HCT116 (cell line): ENCODE measurements at regions not wholly inside any gene's neighbourhood (a gene's known extent, or its start where the extent isn't known, plus 50 kb on each side); places are given as distances from the start of the nearest gene placed in this dataset.

Experiments
- ATAC-seq: fragments of 200-7000 bp; cut with Tn5 transposase; 2 replicates; pipeline ENCODE4 v1.9.1; 2020; ENCODE audit warnings: mild to moderate bottlenecking, moderate library complexity
- BruUV-seq: library from RNA; stranded (reverse); fragments of 400-500 nt; replicated peaks from 2 replicates; lab custom pipeline; 2021; lab: Mats Ljungman, UMichigan
- CTCF ChIA-PET: fragments of 300-600 bp; sonication (Branson Sonifier 250); formaldehyde crosslinking; loops from one replicate; lab custom pipeline; 2021; ENCODE audit warnings: antibody characterized with exemption; lab: Charles Lee
- POLR2A ChIA-PET: fragments of 300-600, 350-600 bp; sonication (Branson Sonifier 250); formaldehyde crosslinking; loops from one replicate; lab custom pipeline; 2021; ENCODE audit warnings: antibody characterized with exemption; lab: Charles Lee
- RAD21 ChIA-PET, 2 experiments: fragments of 300-600 bp; sonication (Branson Sonifier 250); formaldehyde crosslinking; loops; one replicate each; lab custom pipeline; 2023; ENCODE audit warnings: low total read pairs in 2 of 2; ENCODE audit not compliant: uncharacterized antibody in 2 of 2, unreplicated experiment in 2 of 2, low non-redundant PET in 1 of 2; lab: Charles Lee
- DNase-seq: peaks from one replicate; pipeline ENCODE4 v3.0.0-alpha.2; 2010; ENCODE audit warnings: low read depth, low spot score
- H2AFZ ChIP-seq: fragments of 200-600 bp; shearing (Covaris generic), sonication (generic); 2 replicates; pipeline ENCODE4 v1.6.1; 2017; ENCODE audit warnings: low read depth, mixed run types, mixed read lengths, antibody characterized with exemption, low read length; ENCODE audit not compliant: poor library complexity, severe bottlenecking
- H3K27ac ChIP-seq: 2 replicates; pipeline ENCODE4 v1.5.1; 2012; ENCODE audit warnings: low read depth, low read length
- H3K27me3 ChIP-seq: fragments of 200-600 bp; sonication (generic); 2 replicates; pipeline ENCODE4 v1.6.1; 2016; ENCODE audit warnings: mixed run types, low read length, mixed read lengths; ENCODE audit not compliant: insufficient read depth
- H3K36me3 ChIP-seq, 2 experiments: fragments of 200-500 bp in 1 of 2; fragments of 200-600 bp in 1 of 2; sonication (Bioruptor generic) in 1 of 2; sonication (generic) in 1 of 2; 2 replicates each; pipeline versions ENCODE4 v1.5.1 to v1.6.1; 2014 to 2016; ENCODE audit warnings: low read length in 2 of 2, inconsistent platforms in 1 of 2, mixed read lengths in 1 of 2, mixed run types in 1 of 2; ENCODE audit not compliant: insufficient read depth in 2 of 2, control insufficient read depth in 1 of 2
- H3K4me1 ChIP-seq, 2 experiments: fragments of 200-600 bp in 1 of 2; sonication (generic) in 1 of 2; 2 replicates each; pipeline versions ENCODE4 v1.5.1 to v1.6.1; 2012 to 2017; ENCODE audit warnings: low read length in 2 of 2, inconsistent platforms in 1 of 2, mild to moderate bottlenecking in 1 of 2, mixed read lengths in 1 of 2, mixed run types in 1 of 2, moderate library complexity in 1 of 2; ENCODE audit not compliant: insufficient read depth in 2 of 2, control insufficient read depth in 1 of 2
- H3K4me2 ChIP-seq: fragments of 200-600 bp; sonication (generic); 2 replicates; pipeline ENCODE4 v1.6.1; 2017; ENCODE audit warnings: mixed run types, low read length, mixed read lengths
- H3K4me3 ChIP-seq, 2 experiments: fragments of 200-600 bp in 1 of 2; sonication (generic) in 1 of 2; replicated peaks in 1 of 2; 2 replicates each; pipeline ENCODE4 v1.5.1; 2011 to 2016; ENCODE audit warnings: low read length in 2 of 2, control low read depth in 1 of 2, low read depth in 1 of 2, mild to moderate bottlenecking in 1 of 2, mixed read lengths in 1 of 2, mixed run types in 1 of 2
- H3K79me2 ChIP-seq: fragments of 200-600 bp; sonication (generic); 2 replicates; pipeline ENCODE4 v1.6.1; 2017; ENCODE audit warnings: mild to moderate bottlenecking, mixed run types, low read length, moderate library complexity, mixed read lengths; ENCODE audit not compliant: insufficient read depth
- H3K9ac ChIP-seq: fragments of 200-600 bp; sonication (generic); 2 replicates; pipeline ENCODE4 v1.6.1; 2016; ENCODE audit warnings: low read length, mixed read lengths
- H3K9me2 ChIP-seq: fragments of 200-600 bp; sonication (generic), shearing (Covaris generic); 2 replicates; pipeline ENCODE4 v1.6.1; 2017; ENCODE audit warnings: mixed run types, mild to moderate bottlenecking, moderate library complexity; ENCODE audit not compliant: insufficient read depth
- H3K9me3 ChIP-seq, 2 experiments: fragments of 200-500 bp in 1 of 2; fragments of 200-600 bp in 1 of 2; sonication (Bioruptor generic) in 1 of 2; sonication (generic) in 1 of 2; 2 replicates each; pipeline ENCODE4 v1.6.1; 2014 to 2017; ENCODE audit warnings: low read length in 2 of 2, mixed read lengths in 2 of 2, inconsistent platforms in 1 of 2, low read depth in 1 of 2, mild to moderate bottlenecking in 1 of 2, mixed run types in 1 of 2, moderate library complexity in 1 of 2; ENCODE audit not compliant: control insufficient read depth in 1 of 2, insufficient read depth in 1 of 2
- H4K20me1 ChIP-seq: fragments of 200-600 bp; sonication (generic), shearing (Covaris generic); 2 replicates; pipeline ENCODE4 v1.6.1; 2017; ENCODE audit warnings: mixed run types, mild to moderate bottlenecking, moderate library complexity; ENCODE audit not compliant: insufficient read depth
- CBX3 ChIP-seq: IDR thresholded peaks from 2 replicates; pipeline ENCODE4 v1.6.1; 2012; ENCODE audit warnings: low read depth
- EGR1 ChIP-seq: IDR thresholded peaks from 2 replicates; pipeline ENCODE4 v1.6.1; 2012; ENCODE audit warnings: low read depth
- ELF1 ChIP-seq: IDR thresholded peaks from 2 replicates; pipeline ENCODE4 v1.6.1; 2012; ENCODE audit warnings: low read depth, borderline replicate concordance
- FOSL1 ChIP-seq: IDR thresholded peaks from 2 replicates; pipeline ENCODE4 v1.6.1; 2012; ENCODE audit warnings: low read depth
- JUND ChIP-seq: IDR thresholded peaks from 2 replicates; pipeline ENCODE4 v1.6.1; 2012
- POLR2A ChIP-seq: IDR thresholded peaks from 2 replicates; pipeline ENCODE4 v1.7.0; 2011; ENCODE audit warnings: borderline replicate concordance; ENCODE audit not compliant: insufficient read depth, insufficient read length; ENCODE audit errors: extremely low read depth
- RAD21 ChIP-seq: IDR thresholded peaks from 2 replicates; pipeline ENCODE4 v1.6.1; 2012; ENCODE audit warnings: low read depth, mild to moderate bottlenecking
- SP1 ChIP-seq: IDR thresholded peaks from 2 replicates; pipeline ENCODE4 v1.6.1; 2012; ENCODE audit warnings: low read depth
- SRF ChIP-seq: IDR thresholded peaks from 2 replicates; pipeline ENCODE4 v1.6.1; 2012; ENCODE audit warnings: low read depth
- TCF7L2 ChIP-seq: IDR thresholded peaks from 2 replicates; pipeline ENCODE4 v1.7.0; 2011; ENCODE audit warnings: borderline replicate concordance, inconsistent platforms; ENCODE audit not compliant: insufficient read depth, insufficient read length; ENCODE audit errors: extremely low read depth
- YY1 ChIP-seq: IDR thresholded peaks from 2 replicates; pipeline ENCODE4 v1.6.1; 2011; ENCODE audit warnings: low read length, low read depth, moderate library complexity, mild to moderate bottlenecking; ENCODE audit not compliant: insufficient replicate concordance; ENCODE audit errors: extremely low read depth
- ZFX ChIP-seq: fragments of 450-650 bp; IDR thresholded peaks from 2 replicates; pipeline ENCODE4 v1.6.1; 2017
- ZNF274 ChIP-seq: fragments of 200-500 bp; sonication (Bioruptor generic); IDR thresholded peaks from 2 replicates; pipeline ENCODE4 v1.6.1; 2014; ENCODE audit warnings: mild to moderate bottlenecking, low read depth, low read length, inconsistent platforms
- intact Hi-C: fragments of 100-400 bp; cut with micrococcal nuclease; formaldehyde crosslinking; loops from 2 replicates; pipeline ENCODE4 v1.10.0; 2022
- TF ChIP-seq, protein P1 (sequence below): IDR thresholded peaks from 2 replicates; pipeline ENCODE4 v1.6.1; 2011; ENCODE audit warnings: mild to moderate bottlenecking, low read length, moderate library complexity; ENCODE audit not compliant: insufficient replicate concordance; ENCODE audit errors: extremely low read depth
- TF ChIP-seq, protein P2 (sequence below), 3 experiments: fragments of 200-600 bp in 1 of 3; sonication (generic) in 1 of 3; IDR thresholded peaks in 2 of 3; conservative IDR thresholded peaks in 1 of 3; 2 replicates each; pipeline ENCODE4 v1.5.1; 2012 to 2017; ENCODE audit warnings: low read depth in 2 of 3, low read length in 2 of 3, antibody characterized with exemption in 1 of 3, borderline replicate concordance in 1 of 3, control low read depth in 1 of 3, mild to moderate bottlenecking in 1 of 3, mixed read lengths in 1 of 3, mixed run types in 1 of 3, moderate library complexity in 1 of 3; ENCODE audit not compliant: insufficient read depth in 1 of 3
- TF ChIP-seq, protein P3 (sequence below): IDR thresholded peaks from 2 replicates; pipeline ENCODE4 v1.6.1; 2012
- TF ChIP-seq, protein P4 (sequence below): IDR thresholded peaks from 2 replicates; pipeline ENCODE4 v1.6.1; 2012
- TF ChIP-seq, protein P5 (sequence below): IDR thresholded peaks from 2 replicates; pipeline ENCODE4 v1.6.1; 2012; ENCODE audit warnings: low read depth

DNA sequence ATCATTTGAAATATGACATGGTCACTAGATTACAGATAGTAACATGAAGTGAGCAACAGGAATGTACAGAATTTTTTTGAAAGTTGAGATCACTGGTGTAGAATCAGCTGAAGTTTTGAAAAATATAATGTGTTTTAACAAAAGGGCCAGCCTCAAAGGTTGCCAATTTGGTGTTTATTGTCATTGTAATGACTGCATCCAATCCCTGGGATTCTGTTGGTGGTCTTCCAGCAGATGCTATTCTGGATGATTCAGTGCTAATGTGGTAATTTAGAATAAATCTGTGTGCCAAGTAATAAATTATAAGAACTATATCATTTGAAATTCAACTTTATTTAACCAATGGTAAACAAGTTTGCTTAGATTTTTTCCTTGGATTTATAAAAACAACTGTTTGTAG is 436.4 kb upstream of the PKN2 start:
- Histone ChIP-seq H2AFZ (no peak overlapping the region), H3K4me1 (no peaks in the 10 kb centered on the region), H3K36me3 (no peaks in the 10 kb centered on the region)
- no TSS peak for BruUV-seq
- TF ChIP-seq, protein P1, sequence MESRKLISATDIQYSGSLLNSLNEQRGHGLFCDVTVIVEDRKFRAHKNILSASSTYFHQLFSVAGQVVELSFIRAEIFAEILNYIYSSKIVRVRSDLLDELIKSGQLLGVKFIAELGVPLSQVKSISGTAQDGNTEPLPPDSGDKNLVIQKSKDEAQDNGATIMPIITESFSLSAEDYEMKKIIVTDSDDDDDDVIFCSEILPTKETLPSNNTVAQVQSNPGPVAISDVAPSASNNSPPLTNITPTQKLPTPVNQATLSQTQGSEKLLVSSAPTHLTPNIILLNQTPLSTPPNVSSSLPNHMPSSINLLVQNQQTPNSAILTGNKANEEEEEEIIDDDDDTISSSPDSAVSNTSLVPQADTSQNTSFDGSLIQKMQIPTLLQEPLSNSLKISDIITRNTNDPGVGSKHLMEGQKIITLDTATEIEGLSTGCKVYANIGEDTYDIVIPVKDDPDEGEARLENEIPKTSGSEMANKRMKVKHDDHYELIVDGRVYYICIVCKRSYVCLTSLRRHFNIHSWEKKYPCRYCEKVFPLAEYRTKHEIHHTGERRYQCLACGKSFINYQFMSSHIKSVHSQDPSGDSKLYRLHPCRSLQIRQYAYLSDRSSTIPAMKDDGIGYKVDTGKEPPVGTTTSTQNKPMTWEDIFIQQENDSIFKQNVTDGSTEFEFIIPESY, result no peak
- TF ChIP-seq JUND, result no peak
- TF ChIP-seq, protein P2, sequence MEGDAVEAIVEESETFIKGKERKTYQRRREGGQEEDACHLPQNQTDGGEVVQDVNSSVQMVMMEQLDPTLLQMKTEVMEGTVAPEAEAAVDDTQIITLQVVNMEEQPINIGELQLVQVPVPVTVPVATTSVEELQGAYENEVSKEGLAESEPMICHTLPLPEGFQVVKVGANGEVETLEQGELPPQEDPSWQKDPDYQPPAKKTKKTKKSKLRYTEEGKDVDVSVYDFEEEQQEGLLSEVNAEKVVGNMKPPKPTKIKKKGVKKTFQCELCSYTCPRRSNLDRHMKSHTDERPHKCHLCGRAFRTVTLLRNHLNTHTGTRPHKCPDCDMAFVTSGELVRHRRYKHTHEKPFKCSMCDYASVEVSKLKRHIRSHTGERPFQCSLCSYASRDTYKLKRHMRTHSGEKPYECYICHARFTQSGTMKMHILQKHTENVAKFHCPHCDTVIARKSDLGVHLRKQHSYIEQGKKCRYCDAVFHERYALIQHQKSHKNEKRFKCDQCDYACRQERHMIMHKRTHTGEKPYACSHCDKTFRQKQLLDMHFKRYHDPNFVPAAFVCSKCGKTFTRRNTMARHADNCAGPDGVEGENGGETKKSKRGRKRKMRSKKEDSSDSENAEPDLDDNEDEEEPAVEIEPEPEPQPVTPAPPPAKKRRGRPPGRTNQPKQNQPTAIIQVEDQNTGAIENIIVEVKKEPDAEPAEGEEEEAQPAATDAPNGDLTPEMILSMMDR (IDR thresholded peaks at IDR 0.05 in 2 of 3, conservative IDR thresholded peaks at IDR 0.05 in 1 of 3; ENCODE audit: borderline replicate concordance in 1 of 3, insufficient read depth in 1 of 3, low read depth in 2 of 3, low read length in 2 of 3), result no peak
- no peak for TF ChIP-seq CBX3
- no peak for TF ChIP-seq SRF
- no peak for TF ChIP-seq POLR2A
- no peak for TF ChIP-seq ELF1
- TF ChIP-seq, protein P3, sequence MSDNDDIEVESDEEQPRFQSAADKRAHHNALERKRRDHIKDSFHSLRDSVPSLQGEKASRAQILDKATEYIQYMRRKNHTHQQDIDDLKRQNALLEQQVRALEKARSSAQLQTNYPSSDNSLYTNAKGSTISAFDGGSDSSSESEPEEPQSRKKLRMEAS, result no peak
- TF ChIP-seq TCF7L2, result no peak
- no peak for TF ChIP-seq FOSL1
- TF ChIP-seq, protein P4, sequence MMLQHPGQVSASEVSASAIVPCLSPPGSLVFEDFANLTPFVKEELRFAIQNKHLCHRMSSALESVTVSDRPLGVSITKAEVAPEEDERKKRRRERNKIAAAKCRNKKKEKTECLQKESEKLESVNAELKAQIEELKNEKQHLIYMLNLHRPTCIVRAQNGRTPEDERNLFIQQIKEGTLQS, result no peak
- TF ChIP-seq YY1, result no peak
- no peak for TF ChIP-seq SP1
- TF ChIP-seq ZFX, result no peak
- no peak for TF ChIP-seq RAD21
- no peak for TF ChIP-seq EGR1
- TF ChIP-seq, protein P5, sequence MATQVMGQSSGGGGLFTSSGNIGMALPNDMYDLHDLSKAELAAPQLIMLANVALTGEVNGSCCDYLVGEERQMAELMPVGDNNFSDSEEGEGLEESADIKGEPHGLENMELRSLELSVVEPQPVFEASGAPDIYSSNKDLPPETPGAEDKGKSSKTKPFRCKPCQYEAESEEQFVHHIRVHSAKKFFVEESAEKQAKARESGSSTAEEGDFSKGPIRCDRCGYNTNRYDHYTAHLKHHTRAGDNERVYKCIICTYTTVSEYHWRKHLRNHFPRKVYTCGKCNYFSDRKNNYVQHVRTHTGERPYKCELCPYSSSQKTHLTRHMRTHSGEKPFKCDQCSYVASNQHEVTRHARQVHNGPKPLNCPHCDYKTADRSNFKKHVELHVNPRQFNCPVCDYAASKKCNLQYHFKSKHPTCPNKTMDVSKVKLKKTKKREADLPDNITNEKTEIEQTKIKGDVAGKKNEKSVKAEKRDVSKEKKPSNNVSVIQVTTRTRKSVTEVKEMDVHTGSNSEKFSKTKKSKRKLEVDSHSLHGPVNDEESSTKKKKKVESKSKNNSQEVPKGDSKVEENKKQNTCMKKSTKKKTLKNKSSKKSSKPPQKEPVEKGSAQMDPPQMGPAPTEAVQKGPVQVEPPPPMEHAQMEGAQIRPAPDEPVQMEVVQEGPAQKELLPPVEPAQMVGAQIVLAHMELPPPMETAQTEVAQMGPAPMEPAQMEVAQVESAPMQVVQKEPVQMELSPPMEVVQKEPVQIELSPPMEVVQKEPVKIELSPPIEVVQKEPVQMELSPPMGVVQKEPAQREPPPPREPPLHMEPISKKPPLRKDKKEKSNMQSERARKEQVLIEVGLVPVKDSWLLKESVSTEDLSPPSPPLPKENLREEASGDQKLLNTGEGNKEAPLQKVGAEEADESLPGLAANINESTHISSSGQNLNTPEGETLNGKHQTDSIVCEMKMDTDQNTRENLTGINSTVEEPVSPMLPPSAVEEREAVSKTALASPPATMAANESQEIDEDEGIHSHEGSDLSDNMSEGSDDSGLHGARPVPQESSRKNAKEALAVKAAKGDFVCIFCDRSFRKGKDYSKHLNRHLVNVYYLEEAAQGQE, result no peak
- no peak for TF ChIP-seq ZNF274
- TF ChIP-seq, all 23 proteins: peak for 0
- Histone ChIP-seq H3K4me2 (no peak overlapping the region), H3K27ac (no peak overlapping the region), H3K79me2 (no peaks in the 10 kb centered on the region), H4K20me1 (no peaks in the 10 kb centered on the region), H3K4me3 (no peak overlapping the region), H3K9me2 (no peaks in the 10 kb centered on the region), H3K27me3 (no peaks in the 10 kb centered on the region), H3K9ac (no peak overlapping the region), H3K9me3 (no peaks in the 10 kb centered on the region)
- no peak for ATAC-seq
- ChIA-PET POLR2A (no interaction called here), CTCF (no interaction called here), RAD21 (no interaction called here)
- no peak for DNase-seq
- intact Hi-C loops, result no loop called here
